Activated CD8-positive, alpha-beta T cell treated with anti-CD3 and anti-CD28 coated beads for 36 hours (primary cell): ENCODE measurements at regions not wholly inside any gene's neighbourhood (a gene's known extent, or its start where the extent isn't known, plus 50 kb on each side); places are given as distances from the start of the nearest gene placed in this dataset.

Source experiments
- ATAC-seq: fragments of 200-7000 bp; cut with Tn5 transposase; one replicate; pipeline ENCODE4 v1.10.0; 2021; ENCODE audit warnings: mild to moderate bottlenecking, moderate library complexity
- CTCF ChIA-PET: fragments of 350-600 bp; sonication (Branson Sonifier 250); formaldehyde crosslinking; loops from one replicate; lab custom pipeline; 2021; ENCODE audit warnings: antibody characterized with exemption; lab: Charles Lee
- POLR2A ChIA-PET: fragments of 350-600 bp; sonication (Branson Sonifier 250); formaldehyde crosslinking; loops from one replicate; lab custom pipeline; 2021; ENCODE audit warnings: antibody characterized with exemption; lab: Charles Lee
- DNase-seq: peaks from one replicate; pipeline ENCODE4 v3.0.0-alpha.2; 2020
- H3K27ac Mint-ChIP-seq: one replicate; pipeline ENCODE4 v1.8.0; 2021; ENCODE audit warnings: mild to moderate bottlenecking, mixed read lengths
- H3K27me3 Mint-ChIP-seq: one replicate; pipeline ENCODE4 v1.8.0; 2021; ENCODE audit warnings: mixed read lengths
- H3K36me3 Mint-ChIP-seq: one replicate; pipeline ENCODE4 v1.8.0; 2021; ENCODE audit warnings: low read depth, mixed read lengths
- H3K4me1 Mint-ChIP-seq: one replicate; pipeline ENCODE4 v1.8.0; 2021; ENCODE audit warnings: low read depth, mixed read lengths
- H3K4me3 Mint-ChIP-seq: one replicate; pipeline ENCODE4 v1.8.0; 2021; ENCODE audit warnings: mild to moderate bottlenecking, moderate library complexity, mixed read lengths
- H3K9me3 Mint-ChIP-seq: one replicate; pipeline ENCODE4 v1.8.0; 2021; ENCODE audit warnings: mixed read lengths
- intact Hi-C: fragments of 100-400 bp; cut with micrococcal nuclease; formaldehyde crosslinking; loops from one replicate; pipeline ENCODE4 v1.10.0; 2022
- TF ChIP-seq, protein P1 (sequence below): fragments of 200-600 bp; IDR thresholded peaks from one replicate; pipeline ENCODE4 v1.8.0; 2022; ENCODE audit warnings: antibody characterized with exemption, mild to moderate bottlenecking

DNA sequence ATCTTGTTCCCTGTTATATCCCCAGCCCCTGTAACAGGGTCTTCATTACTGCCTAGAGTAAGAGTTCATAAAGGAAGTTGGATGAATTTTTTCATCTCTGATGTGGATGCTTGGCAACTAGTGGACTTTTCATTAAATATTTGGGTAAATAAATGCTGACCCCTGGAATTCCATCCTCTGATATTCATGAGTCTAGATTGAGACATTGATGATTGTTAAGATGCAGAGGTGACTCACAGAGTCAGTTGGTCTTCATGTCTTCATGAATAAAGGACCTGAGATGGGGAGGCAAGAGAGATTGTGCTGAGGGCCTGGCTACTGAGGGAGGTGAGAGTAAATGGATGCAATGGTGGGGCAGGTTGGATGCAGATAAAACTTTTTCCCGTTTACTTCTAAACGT is 132.7 kb upstream of the NT5C1B start:
- H3K27me3 Mint-ChIP-seq, result no peaks in the 10 kb centered on the region
- intact Hi-C loops, result no loop called here
- H3K9me3 Mint-ChIP-seq, result no peaks in the 10 kb centered on the region
- no peak overlapping the region for H3K4me3 Mint-ChIP-seq
- no peaks in the 10 kb centered on the region for H3K36me3 Mint-ChIP-seq
- TF ChIP-seq, protein P1, sequence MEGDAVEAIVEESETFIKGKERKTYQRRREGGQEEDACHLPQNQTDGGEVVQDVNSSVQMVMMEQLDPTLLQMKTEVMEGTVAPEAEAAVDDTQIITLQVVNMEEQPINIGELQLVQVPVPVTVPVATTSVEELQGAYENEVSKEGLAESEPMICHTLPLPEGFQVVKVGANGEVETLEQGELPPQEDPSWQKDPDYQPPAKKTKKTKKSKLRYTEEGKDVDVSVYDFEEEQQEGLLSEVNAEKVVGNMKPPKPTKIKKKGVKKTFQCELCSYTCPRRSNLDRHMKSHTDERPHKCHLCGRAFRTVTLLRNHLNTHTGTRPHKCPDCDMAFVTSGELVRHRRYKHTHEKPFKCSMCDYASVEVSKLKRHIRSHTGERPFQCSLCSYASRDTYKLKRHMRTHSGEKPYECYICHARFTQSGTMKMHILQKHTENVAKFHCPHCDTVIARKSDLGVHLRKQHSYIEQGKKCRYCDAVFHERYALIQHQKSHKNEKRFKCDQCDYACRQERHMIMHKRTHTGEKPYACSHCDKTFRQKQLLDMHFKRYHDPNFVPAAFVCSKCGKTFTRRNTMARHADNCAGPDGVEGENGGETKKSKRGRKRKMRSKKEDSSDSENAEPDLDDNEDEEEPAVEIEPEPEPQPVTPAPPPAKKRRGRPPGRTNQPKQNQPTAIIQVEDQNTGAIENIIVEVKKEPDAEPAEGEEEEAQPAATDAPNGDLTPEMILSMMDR, result no peak
- ChIA-PET POLR2A (no interaction called here), CTCF (no interaction called here)
- no peak for DNase-seq
- ATAC-seq, result no peak
- H3K27ac Mint-ChIP-seq, result no peak overlapping the region
- H3K4me1 Mint-ChIP-seq, result no peaks in the 10 kb centered on the region

DNA sequence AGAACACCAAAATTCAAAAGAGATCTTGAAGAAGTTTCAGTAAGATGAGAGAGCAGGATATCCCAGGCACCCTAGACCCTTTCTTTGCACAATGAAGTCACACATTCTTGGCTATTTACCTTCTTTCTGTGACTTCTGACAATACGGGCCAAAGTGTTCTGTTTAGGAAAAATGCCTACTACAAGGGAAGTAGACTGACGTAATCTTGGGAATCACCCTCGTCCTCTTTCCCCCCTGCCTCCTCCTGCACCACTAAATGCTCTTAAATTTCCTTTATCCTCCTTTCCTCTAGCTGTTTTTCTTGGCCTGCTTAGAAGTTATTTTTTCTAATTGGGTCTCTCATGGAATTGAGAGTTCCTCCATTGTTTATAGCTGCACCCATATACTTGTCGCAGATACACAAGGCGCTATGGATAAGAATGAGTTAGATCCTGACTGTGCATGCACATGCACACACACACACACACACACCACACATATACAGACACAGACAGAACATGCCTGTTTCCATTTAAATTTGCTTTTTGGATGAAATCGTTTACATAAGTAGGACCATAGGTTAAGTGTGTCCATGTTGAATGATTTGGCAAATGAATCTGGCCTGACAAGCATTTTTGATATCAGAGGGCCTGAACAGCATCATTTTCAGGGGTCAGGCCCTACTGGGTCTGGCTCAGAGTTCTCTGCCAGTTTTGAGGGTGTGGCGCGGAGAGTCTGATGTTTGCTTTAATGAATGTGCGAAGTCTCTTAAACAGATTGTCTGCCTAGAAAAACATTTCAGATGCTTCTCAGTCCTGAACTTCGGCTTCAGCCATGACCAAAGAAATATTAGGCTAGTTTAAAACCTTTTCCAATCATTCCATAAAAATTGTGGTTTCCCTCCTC is 131.9 kb upstream of the NT5C1B start:
- Mint-ChIP-seq H3K4me1 (no peaks in the 10 kb centered on the region), H3K36me3 (no peaks in the 10 kb centered on the region), H3K4me3 (no peak overlapping the region), H3K9me3 (no peaks in the 10 kb centered on the region), H3K27me3 (no peaks in the 10 kb centered on the region), H3K27ac (no peak overlapping the region)
- intact Hi-C loops, result no loop called here
- ChIA-PET POLR2A (no interaction called here), CTCF (no interaction called here)
- TF ChIP-seq, protein P1, result no peak
- ATAC-seq (no peak), DNase-seq (no peak)

DNA sequence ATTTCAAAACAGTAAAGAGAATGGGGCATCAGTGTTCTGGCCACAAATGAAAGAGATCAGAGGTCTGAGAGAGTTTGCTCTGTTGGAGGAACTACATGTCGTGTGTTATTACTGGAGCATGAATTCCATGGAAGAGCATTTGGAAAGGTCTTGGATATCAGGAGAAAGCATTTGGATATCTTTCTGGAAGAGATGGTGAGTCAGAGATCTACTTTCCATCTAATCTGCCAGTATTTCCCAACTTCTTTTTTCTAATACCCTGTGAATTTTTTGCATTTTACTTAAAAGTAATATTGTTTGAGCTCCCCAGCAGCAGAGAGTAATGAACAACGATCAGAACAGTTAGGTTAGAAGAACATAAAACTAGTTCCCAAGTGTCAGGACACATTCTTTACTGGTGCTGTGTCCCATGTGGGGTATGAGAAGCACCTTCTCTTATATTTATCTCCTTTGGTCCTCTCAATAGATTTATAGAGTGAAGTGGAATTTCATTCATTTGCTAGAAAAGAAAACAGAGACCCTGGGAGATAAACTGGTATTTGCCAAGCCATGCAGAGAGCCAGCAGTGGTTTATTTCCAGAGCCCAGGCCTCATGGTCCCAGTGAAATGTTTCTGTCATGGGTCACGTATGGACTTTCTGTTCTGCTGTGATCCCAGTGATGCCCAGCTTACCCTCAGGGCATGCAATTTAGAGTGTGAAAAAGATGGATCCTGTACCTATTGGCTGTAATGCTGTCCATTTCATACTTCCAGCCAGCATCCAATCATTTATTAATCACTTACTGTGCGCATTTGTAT is 130.8 kb upstream of the NT5C1B start:
- TF ChIP-seq, protein P1, result no peak
- DNase-seq (no peak), ATAC-seq (no peak)
- Mint-ChIP-seq H3K4me1 (no peaks in the 10 kb centered on the region), H3K9me3 (no peaks in the 10 kb centered on the region), H3K4me3 (no peak overlapping the region), H3K36me3 (no peaks in the 10 kb centered on the region), H3K27me3 (no peaks in the 10 kb centered on the region), H3K27ac (no peak overlapping the region)
- ChIA-PET CTCF (no interaction called here), POLR2A (no interaction called here)
- intact Hi-C loops, result no loop called here

DNA sequence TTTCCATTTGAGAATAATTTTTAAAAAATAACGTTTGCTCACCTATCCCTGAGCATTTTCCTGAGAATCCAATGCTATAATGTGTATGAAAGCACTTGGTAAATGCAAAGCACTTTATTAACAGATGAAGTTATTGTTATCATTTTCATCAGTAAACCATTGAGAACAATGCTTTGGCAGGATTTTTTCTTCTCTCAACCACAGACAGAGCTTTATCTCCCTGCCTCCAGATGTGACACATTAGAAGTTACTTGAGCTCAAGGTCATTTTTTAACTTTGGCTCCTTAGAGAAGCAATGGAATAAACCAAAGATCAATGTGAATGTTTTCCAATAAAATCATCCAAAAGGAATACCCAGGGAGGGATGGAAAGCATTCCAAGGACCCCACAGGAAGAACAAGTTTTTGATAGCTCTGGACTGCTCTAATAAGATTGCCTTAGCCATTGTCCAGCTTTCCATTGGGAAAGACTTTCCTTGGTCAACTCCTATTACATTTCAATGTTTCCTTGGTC is 118.9 kb upstream of the NT5C1B start:
- Mint-ChIP-seq H3K4me1 (no peaks in the 10 kb centered on the region), H3K9me3 (peaks cover 9% of the 10 kb centered on the region), H3K36me3 (peaks cover 3% of the 10 kb centered on the region), H3K27ac (no peak overlapping the region), H3K4me3 (no peak overlapping the region), H3K27me3 (no peaks in the 10 kb centered on the region)
- CTCF ChIA-PET, result no interaction called here
- DNase-seq (no peak), ATAC-seq (no peak)
- POLR2A ChIA-PET, result no interaction called here
- intact Hi-C loops, result no loop called here
- TF ChIP-seq, protein P1, result no peak

DNA sequence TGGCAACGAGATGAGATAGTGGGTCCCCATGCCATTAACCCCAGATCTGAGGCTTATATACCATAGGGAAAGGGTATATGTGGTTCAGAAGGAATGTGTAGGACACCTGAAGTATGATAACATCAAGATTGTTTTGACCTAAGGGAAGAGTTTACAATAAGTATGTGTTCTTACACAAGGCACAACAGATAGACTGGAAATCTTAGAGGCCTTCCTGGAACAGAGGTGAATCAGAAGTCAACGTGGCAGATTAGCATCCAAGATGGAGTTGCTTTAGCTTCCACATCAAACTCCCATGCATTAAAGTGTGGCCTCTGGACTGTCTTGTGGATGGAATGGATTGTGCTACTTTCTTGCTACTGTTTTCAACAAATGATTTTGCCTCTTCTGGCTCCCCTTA is 116.6 kb upstream of the NT5C1B start:
- ATAC-seq (no peak), DNase-seq (no peak)
- CTCF ChIA-PET, result no interaction called here
- TF ChIP-seq, protein P1, result no peak
- H3K4me1 Mint-ChIP-seq, result no peaks in the 10 kb centered on the region
- POLR2A ChIA-PET, result no interaction called here
- no peaks in the 10 kb centered on the region for H3K27me3 Mint-ChIP-seq
- no peak overlapping the region for H3K27ac Mint-ChIP-seq
- intact Hi-C loops, result no loop called here
- no peaks in the 10 kb centered on the region for H3K36me3 Mint-ChIP-seq
- no peak overlapping the region for H3K4me3 Mint-ChIP-seq
- H3K9me3 Mint-ChIP-seq, result no peaks in the 10 kb centered on the region
